GM12874 (cell line): ENCODE measurements at regions not wholly inside any gene's neighbourhood (a gene's known extent, or its start where the extent isn't known, plus 50 kb on each side); places are given as distances from the start of the nearest gene placed in this dataset.

Source experiments
- CTCF ChIP-seq: IDR thresholded peaks from 2 replicates; pipeline ENCODE4 v1.5.1; 2011; ENCODE audit warnings: low read depth, mild to moderate bottlenecking, control low read depth, low read length, moderate library complexity; ENCODE audit not compliant: insufficient read depth

GRCh38 chr12:11553871-11554533, 95.5 kb upstream of the ETV6 start:
- TF ChIP-seq CTCF, result peak; percentile 56; the same call in 1 of the 2 replicates

- no peak for TF ChIP-seq CTCF
Measured at GRCh38 chr12:11555195-11555594, 94.3 kb upstream of the ETV6 start.

- TF ChIP-seq CTCF, result no peak
Measured at GRCh38 chr12:11555743-11556625, 93.5 kb upstream of the ETV6 start.

GRCh38 chr12:11556682-11557081, 92.8 kb upstream of the ETV6 start:
- no peak for TF ChIP-seq CTCF

- TF ChIP-seq CTCF, result no peak
Measured at GRCh38 chr12:11559626-11560340, 89.7 kb upstream of the ETV6 start.

- TF ChIP-seq CTCF, result no peak
Measured at GRCh38 chr12:11561411-11561810, 88.1 kb upstream of the ETV6 start.
